ENCODE measurements at regions not wholly inside any gene's neighbourhood (a gene's known extent, or its start where the extent isn't known, plus 50 kb on each side); places are given as distances from the start of the nearest gene placed in this dataset.

GRCh38 chr2:107570876-107571275 lies 255.8 kb upstream of the RGPD4 start:
- TF ChIP-seq CTCF (conservative IDR thresholded peaks at IDR 0.05): no peak
- no peak for TF ChIP-seq EZH2 (IDR thresholded peaks at IDR 0.05; ENCODE audit: low read depth)
